ENCODE measurements at regions not wholly inside any gene's neighbourhood (a gene's known extent, or its start where the extent isn't known, plus 50 kb on each side); places are given as distances from the start of the nearest gene placed in this dataset.

GRCh38 chr9:120009856-120010255 lies 570.1 kb downstream of the CDK5RAP2 start:
- no peak for DNase-seq (ENCODE audit: low read depth in 2 of 2)

- no peak for DNase-seq (ENCODE audit: low read depth in 2 of 2)
These were observed 578.4 kb downstream of the CDK5RAP2 start for GRCh38 chr9:120001536-120001935.

DNA sequence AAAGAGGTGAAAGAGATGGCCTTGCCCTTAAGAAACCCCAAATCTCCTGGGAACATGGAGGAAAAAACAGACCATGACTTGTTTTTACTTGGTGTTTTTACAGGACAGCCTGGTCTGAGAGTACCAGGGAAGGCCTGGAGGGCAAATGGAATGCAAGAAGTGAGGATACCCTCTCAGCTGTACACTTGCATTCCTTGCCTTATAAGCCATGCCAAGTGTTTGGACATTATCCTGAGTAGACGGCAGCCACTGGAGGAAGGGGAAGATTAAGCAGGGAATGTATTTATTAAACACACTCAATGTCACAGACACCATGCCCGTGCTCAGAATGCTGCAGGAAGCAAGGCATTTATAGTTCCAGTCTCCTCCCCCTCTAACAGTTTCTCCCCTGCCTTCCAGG lies 581.4 kb downstream of the CDK5RAP2 start:
- DNase-seq (ENCODE audit: low read depth in 2 of 2), result no peak

GRCh38 chr9:119991797-119992196 lies 588.2 kb downstream of the CDK5RAP2 start:
- no peak for DNase-seq (ENCODE audit: low read depth in 2 of 2)

DNA sequence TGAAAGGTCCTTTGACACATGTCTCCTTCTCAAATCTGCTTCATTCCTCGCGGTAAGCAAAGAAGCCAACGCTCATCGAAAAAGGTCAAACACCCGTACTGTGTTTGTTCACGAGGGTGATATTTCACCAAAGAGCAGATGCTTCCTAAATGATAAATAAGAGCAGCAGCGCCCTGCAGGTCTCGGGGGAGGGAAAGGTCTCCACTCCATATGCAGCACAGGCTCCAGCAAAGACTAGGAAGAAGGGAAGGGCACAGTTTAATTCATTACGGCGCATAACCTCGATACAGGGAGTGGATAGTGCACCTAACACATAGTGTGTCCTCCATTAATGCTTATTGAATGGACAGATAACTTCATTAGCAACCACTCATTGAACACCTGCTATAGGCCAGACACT lies 593.3 kb downstream of the CDK5RAP2 start:
- DNase-seq (ENCODE audit: low read depth in 2 of 2), result no peak

GRCh38 chr9:119986205-119986604 lies 593.8 kb downstream of the CDK5RAP2 start:
- DNase-seq (ENCODE audit: low read depth in 2 of 2), result no peak

- DNase-seq (ENCODE audit: low read depth in 2 of 2), result no peak
These were observed 604.8 kb upstream of the BRINP1 start for GRCh38 chr9:119974026-119974425.

GRCh38 chr9:119968836-119969707 lies 599.8 kb upstream of the BRINP1 start:
- DNase-seq (ENCODE audit: low read depth in 2 of 2), result peak; percentile 18 to 50

DNA sequence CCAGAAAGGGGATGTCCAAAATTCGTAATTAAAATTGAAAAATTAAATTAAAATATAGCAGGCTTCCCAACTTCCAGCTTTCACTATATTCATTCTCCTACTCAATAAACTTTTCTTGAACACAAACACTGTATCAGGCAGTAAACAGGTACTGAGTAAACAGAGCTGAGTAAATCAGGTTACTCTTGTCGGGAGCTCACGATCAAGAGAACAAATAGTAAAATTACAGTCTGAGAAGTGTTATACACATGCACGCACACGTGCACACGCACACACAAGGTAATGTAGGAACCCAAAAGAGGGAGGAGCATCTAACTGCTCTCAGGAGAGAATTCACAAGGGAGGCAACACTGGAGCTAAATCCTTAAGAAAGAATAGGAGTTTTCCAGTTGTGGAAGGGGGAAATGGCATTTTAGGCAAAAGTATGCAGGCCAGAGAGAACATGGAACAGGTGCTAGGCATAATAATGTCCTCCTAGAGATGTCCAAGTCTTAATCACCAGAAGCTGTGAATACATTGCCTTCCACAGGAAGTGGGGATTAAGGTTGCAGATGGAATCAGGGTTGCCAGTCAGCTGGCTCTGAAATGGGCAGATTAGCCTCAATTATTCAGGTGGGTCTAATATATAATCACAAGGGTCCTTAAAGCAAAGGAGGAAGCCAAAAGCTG lies 598.8 kb upstream of the BRINP1 start:
- DNase-seq (ENCODE audit: low read depth in 2 of 2), result no peak

- DNase-seq (ENCODE audit: low read depth in 2 of 2), result no peak
These were observed 594.6 kb upstream of the BRINP1 start for GRCh38 chr9:119963798-119964372.

DNA sequence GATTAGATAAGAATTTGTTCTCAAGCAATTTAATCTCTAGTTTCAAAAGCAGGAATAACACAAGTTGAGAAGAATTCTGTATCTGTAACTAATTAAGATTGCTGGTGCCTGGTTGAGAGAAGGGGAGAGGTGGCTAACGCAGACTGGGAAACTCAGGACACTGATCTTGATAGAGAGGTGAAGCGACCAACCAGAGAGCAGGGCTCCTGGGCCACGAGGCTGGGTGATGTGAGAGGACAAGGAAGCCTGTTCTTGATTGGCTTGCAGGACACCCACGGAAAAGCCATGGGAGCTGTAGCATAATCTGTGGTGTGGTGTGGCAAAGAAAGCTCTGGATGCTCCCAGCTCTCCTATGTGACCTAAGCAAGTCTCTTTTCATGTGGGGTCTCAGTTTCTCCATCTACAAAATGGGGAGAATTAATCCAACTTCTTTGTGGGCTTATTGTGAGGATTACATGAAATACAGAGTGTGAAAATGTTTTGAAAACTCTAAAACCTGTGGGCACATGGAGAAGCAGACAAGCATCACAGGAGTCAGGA lies 594.1 kb upstream of the BRINP1 start:
- DNase-seq (ENCODE audit: low read depth in 2 of 2), result no peak

DNA sequence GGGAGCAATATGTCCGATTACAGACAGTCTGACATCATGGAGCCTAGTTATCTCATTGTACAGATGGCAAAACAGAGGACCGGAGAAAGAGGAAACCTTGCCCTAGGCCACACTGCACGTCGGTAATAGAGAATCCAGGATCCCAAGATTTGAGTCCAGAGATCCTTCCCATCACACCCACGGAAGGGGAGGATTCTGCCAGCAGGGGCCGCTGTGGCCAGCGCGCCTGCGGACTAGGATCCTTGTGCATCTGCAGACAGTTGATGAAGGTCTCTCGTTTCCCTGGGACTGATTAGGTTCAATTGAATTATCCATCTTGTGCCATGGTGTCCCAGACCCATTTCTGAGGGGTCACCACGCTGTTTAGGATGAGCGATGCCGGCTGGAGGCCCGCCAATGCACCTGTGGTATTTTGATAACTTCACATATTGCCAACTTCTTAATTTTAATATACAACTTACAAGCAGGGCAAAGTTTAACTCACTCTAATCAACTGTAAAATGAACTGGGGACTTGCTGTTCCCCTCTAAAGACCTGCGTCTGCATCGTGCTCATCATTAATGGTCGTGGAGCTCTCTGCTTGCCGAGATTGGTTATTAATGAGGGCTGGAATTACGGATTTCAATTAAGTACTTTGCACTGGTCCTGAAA lies 592.7 kb upstream of the BRINP1 start:
- DNase-seq (ENCODE audit: low read depth in 2 of 2), result peak in 1 of 2 donors; percentile 26

DNA sequence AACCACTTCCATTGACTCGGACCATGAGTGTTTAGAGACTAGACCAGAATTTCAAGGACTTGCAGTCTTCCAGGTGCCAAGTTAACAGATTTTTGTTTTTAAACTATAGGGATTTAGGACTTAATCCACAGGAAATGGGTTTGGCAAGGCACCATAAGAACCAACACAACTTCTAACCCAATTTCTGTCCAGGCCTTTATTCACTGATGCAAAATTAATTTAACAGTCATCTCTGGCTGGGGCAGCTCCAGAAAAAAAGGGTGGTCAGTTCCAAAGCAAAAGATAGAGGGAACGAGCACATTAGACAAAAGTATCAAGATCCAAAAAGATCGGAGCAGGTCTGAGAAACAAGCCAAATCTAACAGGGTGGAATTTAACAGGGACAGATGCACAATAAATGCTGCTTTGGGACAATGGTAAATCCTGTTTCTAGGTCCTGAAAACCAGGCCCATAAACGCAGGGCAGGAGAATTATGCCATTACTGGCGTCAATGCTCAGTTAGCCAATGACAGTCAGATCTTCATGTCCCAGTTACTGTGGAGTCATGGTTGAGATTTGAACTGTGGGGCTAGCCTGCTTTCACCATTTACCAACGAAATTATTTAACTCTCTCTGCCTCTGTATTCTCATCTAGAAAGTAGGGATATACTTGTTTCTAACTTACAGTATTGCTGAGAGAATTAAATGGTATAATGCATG lies 590.8 kb upstream of the BRINP1 start:
- DNase-seq (ENCODE audit: low read depth in 2 of 2), result no peak

DNA sequence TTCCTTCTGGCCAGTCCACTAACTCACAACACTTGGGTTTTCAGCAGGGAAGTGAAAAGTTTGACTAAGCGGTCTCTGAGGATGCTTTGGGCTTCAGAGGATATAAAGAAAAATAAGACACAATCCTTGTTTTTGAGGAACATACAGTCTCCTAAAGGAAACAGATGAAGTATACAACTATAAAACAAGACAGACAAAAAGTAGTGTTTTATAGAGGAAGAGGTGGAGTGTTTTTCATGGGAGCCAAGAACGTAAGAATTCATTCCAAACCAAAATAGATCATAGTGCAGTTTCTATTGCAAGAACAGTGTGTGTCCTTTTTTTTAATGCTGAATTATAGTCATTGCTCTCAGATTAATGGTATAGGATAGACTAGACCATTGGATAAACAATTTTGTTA lies 586.9 kb upstream of the BRINP1 start:
- DNase-seq (ENCODE audit: low read depth in 2 of 2), result no peak

GRCh38 chr9:119955276-119955675 lies 586.0 kb upstream of the BRINP1 start:
- no peak for DNase-seq (ENCODE audit: low read depth in 2 of 2)

DNA sequence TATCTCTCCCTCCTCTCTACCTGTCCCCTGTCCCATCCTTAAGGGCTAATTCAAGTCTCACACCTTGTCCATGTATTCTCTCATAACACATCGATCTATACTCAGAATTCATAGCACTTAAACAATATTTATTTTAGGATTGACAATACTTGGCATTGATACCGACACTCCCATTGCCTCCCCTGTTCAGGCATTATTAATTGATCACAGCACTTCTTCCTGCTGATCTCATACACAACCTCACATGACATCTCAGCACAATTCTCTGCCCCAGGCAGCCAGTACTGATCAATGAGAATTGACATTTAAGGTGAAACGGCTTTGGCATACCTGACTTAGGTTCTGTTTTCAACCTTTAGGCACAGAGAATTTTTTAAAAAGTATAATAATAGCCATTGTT lies 582.4 kb upstream of the BRINP1 start:
- no peak for DNase-seq (ENCODE audit: low read depth in 2 of 2)

DNA sequence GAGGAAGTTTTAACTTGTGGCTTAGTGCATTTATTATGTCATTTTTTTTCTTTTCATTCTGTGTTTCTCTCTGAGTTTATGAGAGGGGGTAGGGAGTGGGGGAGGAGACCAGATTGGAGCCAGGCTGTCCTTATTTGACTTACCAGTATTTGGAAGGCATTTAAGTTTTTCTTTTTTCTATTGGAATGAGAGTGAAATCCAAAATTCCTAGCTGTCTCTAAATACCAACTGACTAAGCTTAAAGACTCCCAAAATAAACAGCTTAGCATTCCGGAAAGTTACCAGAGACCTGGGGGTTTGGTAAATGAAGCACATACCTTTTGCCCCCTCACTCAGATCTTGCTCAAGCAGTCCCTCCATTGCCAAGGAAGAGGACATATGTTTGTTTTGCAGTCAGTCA lies 581.9 kb upstream of the BRINP1 start:
- DNase-seq (ENCODE audit: low read depth in 2 of 2), result no peak

DNA sequence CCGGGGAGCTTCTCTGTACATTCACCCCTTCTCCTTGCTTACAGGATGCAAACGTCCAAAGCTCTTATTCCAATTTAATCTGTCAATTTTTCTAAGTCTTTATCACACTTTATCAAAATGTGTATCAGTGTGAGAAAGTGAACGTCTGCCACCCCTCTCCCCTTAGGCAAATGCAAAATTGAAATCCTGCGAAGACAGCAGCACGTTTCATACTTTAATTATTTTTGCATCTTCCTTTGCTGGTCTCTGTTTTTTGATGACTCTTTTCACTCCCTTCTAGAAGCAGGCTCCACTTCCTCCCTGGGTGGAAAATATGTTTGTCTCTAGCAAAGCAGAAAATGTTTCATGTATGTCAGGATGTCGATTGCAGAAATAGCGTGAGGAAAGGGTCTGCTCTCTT lies 576.5 kb upstream of the BRINP1 start:
- DNase-seq (ENCODE audit: low read depth in 2 of 2), result no peak

DNA sequence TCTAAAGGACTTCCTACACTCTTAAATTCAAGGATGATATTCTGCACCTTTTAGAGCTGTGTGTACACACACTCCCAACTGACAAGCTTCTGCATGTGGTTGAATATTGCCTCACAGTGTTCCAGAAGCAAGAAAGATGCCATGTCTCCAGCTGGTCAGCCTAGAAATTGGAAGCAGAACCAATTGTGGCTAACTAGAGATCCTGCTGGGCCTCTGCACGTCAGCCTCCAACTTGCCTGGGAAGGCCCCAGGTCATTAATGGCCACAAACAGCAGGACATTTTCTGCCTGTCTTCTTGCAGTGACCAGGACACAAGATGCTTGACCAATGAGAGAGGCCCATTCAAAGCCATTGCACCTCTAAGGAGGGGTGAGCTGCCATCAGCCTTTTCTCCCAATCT lies 571.9 kb upstream of the BRINP1 start:
- no peak for DNase-seq (ENCODE audit: low read depth in 2 of 2)

- DNase-seq (ENCODE audit: low read depth in 2 of 2), result no peak
These were observed 569.6 kb upstream of the BRINP1 start for GRCh38 chr9:119938871-119939270.

- DNase-seq (ENCODE audit: low read depth in 2 of 2), result no peak
These were observed 565.3 kb upstream of the BRINP1 start for GRCh38 chr9:119934497-119934896.

All from dermis microvascular lymphatic vessel endothelial cell (primary cell).